ENCODE measurements at regions not wholly inside any gene's neighbourhood (a gene's known extent, or its start where the extent isn't known, plus 50 kb on each side); places are given as distances from the start of the nearest gene placed in this dataset.

DNA sequence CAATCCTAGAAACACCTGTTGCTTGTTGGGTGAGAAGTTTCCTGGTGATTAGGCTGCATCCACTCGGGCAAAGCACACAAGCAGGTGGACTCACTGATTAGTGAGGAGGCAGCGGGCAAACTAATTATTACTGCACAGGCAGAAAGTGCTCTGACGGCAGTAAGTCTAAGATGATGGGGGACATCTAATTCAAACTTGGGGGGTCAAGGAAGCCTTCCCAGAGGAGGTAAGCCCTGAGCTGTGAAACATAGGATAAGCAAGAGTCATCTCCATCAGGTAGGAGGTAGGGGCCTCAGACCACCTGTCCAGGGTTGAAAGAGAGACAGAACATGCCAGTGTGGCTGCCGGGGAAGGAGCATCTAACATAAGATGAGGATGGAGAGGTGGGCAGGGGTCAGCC is 1578.4 kb upstream of the TMEM132C start:
- Histone ChIP-seq H3K18ac (ENCODE audit: insufficient read length, low read depth, low read length) (no peak overlapping the region), H3K9me3 (ENCODE audit: control insufficient read depth, low read depth, low read length) (no peaks in the 10 kb centered on the region), H3K4ac (ENCODE audit: low read depth, low read length) (no peak overlapping the region), H2BK20ac (ENCODE audit: low read depth, low read length, poor library complexity, severe bottlenecking) (no peak overlapping the region), H4K20me1 (ENCODE audit: control insufficient read depth, insufficient read depth, insufficient read length) (no peaks in the 10 kb centered on the region), H2BK12ac (ENCODE audit: insufficient read length, low read depth, low read length) (no peak overlapping the region), H2AK5ac (ENCODE audit: insufficient read length, low read length) (no peak overlapping the region), H3K56ac (ENCODE audit: insufficient read length, low read depth, low read length) (no peak overlapping the region), H2BK15ac (ENCODE audit: low read depth, low read length) (no peak overlapping the region), H2BK120ac (ENCODE audit: low read depth, low read length, poor library complexity, severe bottlenecking) (no peak overlapping the region), H3K27ac (ENCODE audit: insufficient read length, low read depth, low read length) (no peak overlapping the region), H2AFZ (ENCODE audit: low read length) (no peak overlapping the region), H3K4me2 (ENCODE audit: insufficient read depth, insufficient read length, low read length) (no peak overlapping the region), H4K8ac (replicated peaks; ENCODE audit: insufficient read length, low read depth, low read length) (no peak overlapping the region), H3K4me1 (ENCODE audit: insufficient read depth, low read length) (no peaks in the 10 kb centered on the region), H3T11ph (ENCODE audit: low read length) (no peak overlapping the region), H3K79me2 (ENCODE audit: insufficient read depth, low read length) (no peaks in the 10 kb centered on the region), H3K14ac (ENCODE audit: insufficient read depth, low read length) (no peak overlapping the region), H3K23ac (ENCODE audit: insufficient read length, low read depth, low read length) (no peak overlapping the region), H3K79me1 (ENCODE audit: insufficient read depth, low read depth, low read length, poor library complexity, severe bottlenecking) (no peaks in the 10 kb centered on the region), H3K27me3 (ENCODE audit: insufficient read depth, low read length) (no peaks in the 10 kb centered on the region), H4K91ac (ENCODE audit: insufficient read length, low read depth, low read length) (no peak overlapping the region), H4K5ac (ENCODE audit: insufficient read length, low read depth, low read length) (no peak overlapping the region), H3K9ac (ENCODE audit: extremely low read depth, insufficient read length, low read length) (no peak overlapping the region), H2BK5ac (ENCODE audit: insufficient read length, low read length) (no peak overlapping the region), H3K23me2 (ENCODE audit: insufficient read length, low read depth, low read length, poor library complexity, severe bottlenecking) (no peaks in the 10 kb centered on the region)
- Mint-ChIP-seq H3K4me3 (no peak overlapping the region), H3K27me3 (ENCODE audit: low read depth) (peaks cover 6% of the 10 kb centered on the region), H3K4me1 (peaks cover 10 to 12% of the 10 kb centered on the region in 2 experiments), H3K9me3 (peaks cover 11 to 13% of the 10 kb centered on the region in 2 experiments), H3K27ac (no peak overlapping the region; a peak in 2 of 7 replicates), H3K36me3 (ENCODE audit: insufficient read depth in 1 of 3, low read depth in 3 of 3) (peaks cover 10 to 18% (median 10%) of the 10 kb centered on the region in 3 experiments)
- no peak for TF ChIP-seq CTCF (conservative IDR thresholded peaks at IDR 0.05)
- WGBS (ENCODE audit: extremely low coverage, insufficient read length, low lambda C conversion rate) = no CpG with 5 or more reads among the region's 4 CpGs
- DNase-seq = no peak

Measured in H9 (cell line).